ENCODE measurements at regions not wholly inside any gene's neighbourhood (a gene's known extent, or its start where the extent isn't known, plus 50 kb on each side); places are given as distances from the start of the nearest gene placed in this dataset.
A peak's percentile ranks its signal among the peaks of the same experiment; 100 is the strongest.

DNA sequence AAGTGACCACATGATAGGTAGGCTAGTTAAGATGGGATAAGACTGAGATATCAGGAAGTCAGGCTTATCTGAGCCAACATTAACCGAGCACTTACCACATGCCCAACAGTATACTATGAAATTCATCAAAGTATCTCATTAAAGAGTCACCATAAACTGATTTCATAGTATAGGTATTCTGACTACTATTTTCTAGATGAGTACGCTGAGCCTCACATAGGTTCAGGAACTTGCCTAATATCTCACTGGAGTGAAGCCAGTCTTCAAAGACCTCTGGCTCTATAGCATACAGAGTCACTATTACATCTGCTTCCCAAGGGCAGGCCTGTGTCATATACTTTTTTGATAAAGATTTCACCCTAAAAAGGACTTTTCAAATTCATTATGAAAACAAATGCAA lies 115.6 kb upstream of the NGF start:
- ChIA-PET POLR2A (no interaction called here), CTCF (interaction anchor here (0.6 kb wide), 1 partner anchor 50 kb away, joined by 3 read pairs; no protein-coding TSS in a partner anchor)
- H3K36me3 ChIP-seq (ENCODE audit: control insufficient read depth in 2 of 2, insufficient read depth in 1 of 2, low read length in 2 of 2) = no peaks in the 10 kb centered on the region
- TF ChIP-seq ZNF776 (tag by site-specific recombination; IDR thresholded peaks at IDR 0.05; ENCODE audit: borderline replicate concordance) (no peak), ZNF747 (tag by site-specific recombination; IDR thresholded peaks at IDR 0.05) (no peak), ZNF157 (tag by site-specific recombination; IDR thresholded peaks at IDR 0.05) (no peak), ZNF248 (tag by site-specific recombination; IDR thresholded peaks at IDR 0.05) (no peak), ZBTB17 (tag by site-specific recombination; IDR thresholded peaks at IDR 0.05) (no peak), GLI2 (tag by site-specific recombination; IDR thresholded peaks at IDR 0.05; ENCODE audit: borderline replicate concordance, low read depth) (no peak), REPIN1 (tag by site-specific recombination; IDR thresholded peaks at IDR 0.05; ENCODE audit: low read depth) (no peak), BCL11A (tag by site-specific recombination; IDR thresholded peaks at IDR 0.05; ENCODE audit: low read depth) (no peak)
- TF ChIP-seq, protein P1, sequence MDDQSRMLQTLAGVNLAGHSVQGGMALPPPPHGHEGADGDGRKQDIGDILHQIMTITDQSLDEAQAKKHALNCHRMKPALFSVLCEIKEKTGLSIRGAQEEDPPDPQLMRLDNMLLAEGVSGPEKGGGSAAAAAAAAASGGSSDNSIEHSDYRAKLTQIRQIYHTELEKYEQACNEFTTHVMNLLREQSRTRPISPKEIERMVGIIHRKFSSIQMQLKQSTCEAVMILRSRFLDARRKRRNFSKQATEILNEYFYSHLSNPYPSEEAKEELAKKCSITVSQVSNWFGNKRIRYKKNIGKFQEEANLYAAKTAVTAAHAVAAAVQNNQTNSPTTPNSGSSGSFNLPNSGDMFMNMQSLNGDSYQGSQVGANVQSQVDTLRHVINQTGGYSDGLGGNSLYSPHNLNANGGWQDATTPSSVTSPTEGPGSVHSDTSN (CRISPR knock-in tag; IDR thresholded peaks at IDR 0.05) = no peak
- TF ChIP-seq, protein P2, sequence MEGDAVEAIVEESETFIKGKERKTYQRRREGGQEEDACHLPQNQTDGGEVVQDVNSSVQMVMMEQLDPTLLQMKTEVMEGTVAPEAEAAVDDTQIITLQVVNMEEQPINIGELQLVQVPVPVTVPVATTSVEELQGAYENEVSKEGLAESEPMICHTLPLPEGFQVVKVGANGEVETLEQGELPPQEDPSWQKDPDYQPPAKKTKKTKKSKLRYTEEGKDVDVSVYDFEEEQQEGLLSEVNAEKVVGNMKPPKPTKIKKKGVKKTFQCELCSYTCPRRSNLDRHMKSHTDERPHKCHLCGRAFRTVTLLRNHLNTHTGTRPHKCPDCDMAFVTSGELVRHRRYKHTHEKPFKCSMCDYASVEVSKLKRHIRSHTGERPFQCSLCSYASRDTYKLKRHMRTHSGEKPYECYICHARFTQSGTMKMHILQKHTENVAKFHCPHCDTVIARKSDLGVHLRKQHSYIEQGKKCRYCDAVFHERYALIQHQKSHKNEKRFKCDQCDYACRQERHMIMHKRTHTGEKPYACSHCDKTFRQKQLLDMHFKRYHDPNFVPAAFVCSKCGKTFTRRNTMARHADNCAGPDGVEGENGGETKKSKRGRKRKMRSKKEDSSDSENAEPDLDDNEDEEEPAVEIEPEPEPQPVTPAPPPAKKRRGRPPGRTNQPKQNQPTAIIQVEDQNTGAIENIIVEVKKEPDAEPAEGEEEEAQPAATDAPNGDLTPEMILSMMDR (tag by site-specific recombination; IDR thresholded peaks at IDR 0.05) = no peak
- TF ChIP-seq, protein P3, sequence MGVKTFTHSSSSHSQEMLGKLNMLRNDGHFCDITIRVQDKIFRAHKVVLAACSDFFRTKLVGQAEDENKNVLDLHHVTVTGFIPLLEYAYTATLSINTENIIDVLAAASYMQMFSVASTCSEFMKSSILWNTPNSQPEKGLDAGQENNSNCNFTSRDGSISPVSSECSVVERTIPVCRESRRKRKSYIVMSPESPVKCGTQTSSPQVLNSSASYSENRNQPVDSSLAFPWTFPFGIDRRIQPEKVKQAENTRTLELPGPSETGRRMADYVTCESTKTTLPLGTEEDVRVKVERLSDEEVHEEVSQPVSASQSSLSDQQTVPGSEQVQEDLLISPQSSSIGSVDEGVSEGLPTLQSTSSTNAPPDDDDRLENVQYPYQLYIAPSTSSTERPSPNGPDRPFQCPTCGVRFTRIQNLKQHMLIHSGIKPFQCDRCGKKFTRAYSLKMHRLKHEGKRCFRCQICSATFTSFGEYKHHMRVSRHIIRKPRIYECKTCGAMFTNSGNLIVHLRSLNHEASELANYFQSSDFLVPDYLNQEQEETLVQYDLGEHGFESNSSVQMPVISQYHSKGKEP (tag by site-specific recombination; IDR thresholded peaks at IDR 0.05) = no peak
- peaks cover 15% of the 10 kb centered on the region for H3K4me1 ChIP-seq (ENCODE audit: control insufficient read depth, insufficient read depth, low read length)
- H3K27ac ChIP-seq (ENCODE audit: extremely low read depth, low read depth, low read length) = no peak overlapping the region
- H3K9me3 ChIP-seq (ENCODE audit: control insufficient read depth, insufficient read depth, low read depth, low read length) = no peaks in the 10 kb centered on the region
- H3K4me3 ChIP-seq (ENCODE audit: low read depth, low read length) = no peak overlapping the region

DNA sequence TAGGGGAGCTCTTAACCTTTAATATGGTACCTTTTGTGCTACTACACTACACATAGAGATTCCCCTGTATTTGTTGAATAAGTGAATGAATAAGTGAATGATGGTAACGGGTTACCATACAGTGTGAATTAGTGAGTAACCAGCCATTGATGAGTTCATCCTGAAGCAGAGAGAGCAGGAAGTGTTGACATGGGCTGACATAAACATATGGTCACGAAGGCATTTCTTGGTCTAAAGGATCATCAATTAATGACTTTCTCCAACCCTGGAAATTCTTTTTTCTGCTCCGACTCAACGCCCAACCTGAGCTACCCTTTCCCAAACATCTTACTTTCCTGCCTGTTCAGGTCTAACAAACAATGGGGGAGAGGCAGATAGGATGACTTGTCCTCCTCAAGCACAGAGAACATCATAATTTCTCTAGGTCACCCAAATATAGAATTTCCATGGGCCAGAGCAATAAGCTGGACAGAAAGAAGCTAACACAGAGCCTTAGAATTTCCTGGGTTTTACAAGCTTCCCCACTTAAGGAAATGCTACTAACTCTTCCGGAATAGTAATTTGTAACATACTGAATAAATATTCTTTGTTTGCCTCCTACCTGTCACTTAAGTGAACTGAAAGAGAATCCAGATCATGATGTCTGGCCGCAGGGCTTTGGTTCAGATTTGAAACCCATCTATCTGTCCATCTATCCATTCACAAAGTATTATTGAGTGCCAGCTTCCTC lies 114.7 kb upstream of the NGF start:
- CTCF ChIA-PET = interaction anchor here (0.6 to 1.3 kb wide), 2 partner anchors 51 to 177 kb away, joined by 3 read pairs; no protein-coding TSS in a partner anchor
- peaks cover 7% of the 10 kb centered on the region for H3K4me1 ChIP-seq (ENCODE audit: control insufficient read depth, insufficient read depth, low read length)

DNA sequence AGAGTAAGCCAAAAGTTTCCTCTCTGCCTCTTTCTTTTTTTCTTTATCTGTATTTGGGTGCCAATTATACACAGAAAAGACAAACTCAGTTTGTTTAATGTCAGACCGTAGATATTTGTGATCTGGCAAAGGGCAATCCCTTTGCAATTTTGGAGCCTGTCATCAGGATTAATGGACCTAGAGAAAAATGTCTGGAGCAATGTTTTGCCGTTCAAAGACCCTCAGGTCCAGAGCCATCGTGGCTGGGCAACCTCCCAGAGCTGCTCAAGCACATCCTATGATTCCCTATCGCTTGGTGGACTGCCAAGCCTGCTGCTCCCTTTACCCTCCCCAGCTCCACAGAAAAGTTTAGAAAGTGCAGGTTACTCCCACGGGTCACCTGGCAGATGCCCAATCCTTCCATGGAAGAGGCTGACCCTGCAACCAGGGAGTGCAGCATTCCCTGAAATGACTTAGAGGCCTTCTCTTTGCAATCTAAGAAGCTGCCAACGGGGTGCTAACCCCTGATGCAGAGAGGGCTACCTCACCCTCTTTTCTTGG lies 112.5 kb upstream of the NGF start:
- ChIA-PET CTCF (no interaction called here), POLR2A (no interaction called here)
- H3K4me3 ChIP-seq (ENCODE audit: low read depth, low read length) = no peak overlapping the region
- H3K27ac ChIP-seq (ENCODE audit: extremely low read depth, low read depth, low read length) = no peak overlapping the region
- no peaks in the 10 kb centered on the region for H3K9me3 ChIP-seq (ENCODE audit: control insufficient read depth, insufficient read depth, low read depth, low read length)
- no peaks in the 10 kb centered on the region for H3K4me1 ChIP-seq (ENCODE audit: control insufficient read depth, insufficient read depth, low read length)
- TF ChIP-seq ZNF133 (tag by site-specific recombination; IDR thresholded peaks at IDR 0.05) (peak; percentile 81), SETDB1 (IDR thresholded peaks at IDR 0.05; ENCODE audit: insufficient read length, low read length) (no peak)
- no peaks in the 10 kb centered on the region for H3K36me3 ChIP-seq (ENCODE audit: control insufficient read depth in 2 of 2, insufficient read depth in 1 of 2, low read length in 2 of 2)

More for the DNA sequence above, 114.7 kb upstream of the NGF start:
- TF ChIP-seq BCL11A (tag by site-specific recombination; IDR thresholded peaks at IDR 0.05; ENCODE audit: low read depth) (no peak), ZNF768 (tag by site-specific recombination; IDR thresholded peaks at IDR 0.05) (no peak), ZNF777 (tag by site-specific recombination; IDR thresholded peaks at IDR 0.05; ENCODE audit: borderline replicate concordance) (no peak)
- TF ChIP-seq, protein P4, sequence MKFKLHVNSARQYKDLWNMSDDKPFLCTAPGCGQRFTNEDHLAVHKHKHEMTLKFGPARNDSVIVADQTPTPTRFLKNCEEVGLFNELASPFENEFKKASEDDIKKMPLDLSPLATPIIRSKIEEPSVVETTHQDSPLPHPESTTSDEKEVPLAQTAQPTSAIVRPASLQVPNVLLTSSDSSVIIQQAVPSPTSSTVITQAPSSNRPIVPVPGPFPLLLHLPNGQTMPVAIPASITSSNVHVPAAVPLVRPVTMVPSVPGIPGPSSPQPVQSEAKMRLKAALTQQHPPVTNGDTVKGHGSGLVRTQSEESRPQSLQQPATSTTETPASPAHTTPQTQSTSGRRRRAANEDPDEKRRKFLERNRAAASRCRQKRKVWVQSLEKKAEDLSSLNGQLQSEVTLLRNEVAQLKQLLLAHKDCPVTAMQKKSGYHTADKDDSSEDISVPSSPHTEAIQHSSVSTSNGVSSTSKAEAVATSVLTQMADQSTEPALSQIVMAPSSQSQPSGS (tag by site-specific recombination; IDR thresholded peaks at IDR 0.05; ENCODE audit: low read depth) = no peak
- Histone ChIP-seq H3K27ac (ENCODE audit: extremely low read depth, low read depth, low read length) (no peak overlapping the region), H3K4me3 (ENCODE audit: low read depth, low read length) (no peak overlapping the region), H3K9me3 (ENCODE audit: control insufficient read depth, insufficient read depth, low read depth, low read length) (no peaks in the 10 kb centered on the region), H3K36me3 (ENCODE audit: control insufficient read depth in 2 of 2, insufficient read depth in 1 of 2, low read length in 2 of 2) (no peaks in the 10 kb centered on the region)
- POLR2A ChIA-PET = no interaction called here
